ENCODE measurements at regions not wholly inside any gene's neighbourhood (a gene's known extent, or its start where the extent isn't known, plus 50 kb on each side); places are given as distances from the start of the nearest gene placed in this dataset.

GRCh38 chr12:107491856-107492255 is 193.7 kb upstream of the PWP1 start:
- Histone ChIP-seq H3K4me1 (ENCODE audit: control insufficient read depth, insufficient read depth, low read length) (no peaks in the 10 kb centered on the region), H3K27ac (ENCODE audit: low read length) (no peak overlapping the region), H3K27me3 (ENCODE audit: control insufficient read depth in 1 of 2, insufficient read depth in 2 of 2, low read length in 2 of 2) (peaks cover 0 to 3% of the 10 kb centered on the region in 2 donors), H3K4me3 (ENCODE audit: low read length in 2 of 2) (no peak overlapping the region), H3K9ac (ENCODE audit: low read length in 2 of 2) (no peak overlapping the region), H3K36me3 (ENCODE audit: control insufficient read depth in 2 of 2, insufficient read depth in 2 of 2, low read length in 2 of 2) (no peaks in the 10 kb centered on the region), H3K9me3 (ENCODE audit: control insufficient read depth in 2 of 2, low read length in 2 of 2) (no peaks in the 10 kb centered on the region)

DNA sequence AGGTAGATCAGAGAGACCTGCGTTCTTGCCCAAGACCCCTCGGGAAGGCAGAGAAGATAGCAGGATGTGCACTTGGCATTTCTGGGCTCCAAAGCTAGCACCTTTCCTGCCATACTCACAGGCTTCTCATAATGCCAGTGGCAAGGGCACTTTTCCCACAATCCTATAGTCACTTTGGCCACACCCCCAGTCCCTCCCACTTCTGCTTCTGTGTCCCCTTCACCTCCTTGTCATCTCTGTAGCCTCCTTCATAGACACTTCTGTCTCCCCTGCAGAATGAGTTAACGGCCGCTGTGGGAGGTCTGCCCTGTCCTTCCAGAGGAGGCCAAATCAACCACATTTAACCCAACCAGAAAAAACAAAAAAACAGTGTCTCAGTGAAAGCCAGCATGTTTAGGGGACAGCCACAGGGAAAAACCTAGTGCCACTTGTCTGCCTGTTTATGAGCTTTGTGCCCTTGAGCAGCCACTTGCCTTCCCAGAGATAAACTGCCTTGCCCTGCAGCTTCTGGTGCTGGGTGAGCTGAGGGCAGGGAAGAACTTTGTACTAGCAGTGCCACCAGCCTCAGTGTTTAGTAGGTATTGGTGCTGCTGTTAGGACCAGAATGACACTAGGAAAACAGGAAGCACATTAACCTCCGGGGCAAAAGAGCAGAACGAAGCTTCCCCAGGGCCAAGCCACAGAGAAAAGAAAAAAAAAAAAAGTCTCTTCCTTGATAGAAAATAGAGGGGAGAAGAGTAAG is 193.0 kb upstream of the PWP1 start:
- H3K9ac ChIP-seq (ENCODE audit: low read length in 2 of 2), result no peak overlapping the region
- peaks cover 2 to 7% of the 10 kb centered on the region in 2 donors for H3K27me3 ChIP-seq (ENCODE audit: control insufficient read depth in 1 of 2, insufficient read depth in 2 of 2, low read length in 2 of 2)
- no peaks in the 10 kb centered on the region for H3K36me3 ChIP-seq (ENCODE audit: control insufficient read depth in 2 of 2, insufficient read depth in 2 of 2, low read length in 2 of 2)
- no peaks in the 10 kb centered on the region for H3K4me1 ChIP-seq (ENCODE audit: control insufficient read depth, insufficient read depth, low read length)
- H3K27ac ChIP-seq (ENCODE audit: low read length), result no peak overlapping the region
- H3K4me3 ChIP-seq (ENCODE audit: low read length in 2 of 2), result no peak overlapping the region
- H3K9me3 ChIP-seq (ENCODE audit: control insufficient read depth in 2 of 2, low read length in 2 of 2), result peaks cover under 1 to 4% of the 10 kb centered on the region in 2 donors

DNA sequence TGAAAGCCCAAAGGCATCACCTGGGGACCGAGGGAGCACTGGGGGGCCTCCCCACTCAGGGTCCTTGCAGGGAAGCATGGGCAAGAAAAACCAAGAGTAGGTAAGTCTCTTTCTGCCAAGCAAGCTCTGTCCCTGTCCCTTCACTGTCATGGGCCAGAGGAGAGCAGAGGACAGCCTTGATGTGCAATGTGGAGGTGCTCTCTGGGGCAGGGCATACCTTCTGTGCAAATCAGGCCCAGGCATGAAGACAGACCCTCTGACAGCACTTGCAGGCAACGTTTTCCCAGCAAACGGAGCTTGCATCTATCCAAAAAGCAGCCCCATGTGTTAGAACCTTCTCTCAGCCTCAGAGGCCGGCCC is 192.5 kb upstream of the PWP1 start:
- no peaks in the 10 kb centered on the region for H3K4me1 ChIP-seq (ENCODE audit: control insufficient read depth, insufficient read depth, low read length)
- peaks cover 2 to 8% of the 10 kb centered on the region in 2 donors for H3K27me3 ChIP-seq (ENCODE audit: control insufficient read depth in 1 of 2, insufficient read depth in 2 of 2, low read length in 2 of 2)
- no peak overlapping the region for H3K9ac ChIP-seq (ENCODE audit: low read length in 2 of 2)
- no peak overlapping the region for H3K27ac ChIP-seq (ENCODE audit: low read length)
- H3K4me3 ChIP-seq (ENCODE audit: low read length in 2 of 2), result no peak overlapping the region
- H3K9me3 ChIP-seq (ENCODE audit: control insufficient read depth in 2 of 2, low read length in 2 of 2), result peaks cover 2 to 4% of the 10 kb centered on the region in 2 donors
- H3K36me3 ChIP-seq (ENCODE audit: control insufficient read depth in 2 of 2, insufficient read depth in 2 of 2, low read length in 2 of 2), result no peaks in the 10 kb centered on the region

- Histone ChIP-seq H3K4me3 (ENCODE audit: low read length in 2 of 2) (no peak overlapping the region), H3K27ac (ENCODE audit: low read length) (no peak overlapping the region), H3K27me3 (ENCODE audit: control insufficient read depth in 1 of 2, insufficient read depth in 2 of 2, low read length in 2 of 2) (peaks cover 2 to 8% of the 10 kb centered on the region in 2 donors), H3K9ac (ENCODE audit: low read length in 2 of 2) (no peak overlapping the region), H3K9me3 (ENCODE audit: control insufficient read depth in 2 of 2, low read length in 2 of 2) (peaks cover 2 to 4% of the 10 kb centered on the region in 2 donors), H3K36me3 (ENCODE audit: control insufficient read depth in 2 of 2, insufficient read depth in 2 of 2, low read length in 2 of 2) (no peaks in the 10 kb centered on the region), H3K4me1 (ENCODE audit: control insufficient read depth, insufficient read depth, low read length) (no peaks in the 10 kb centered on the region)
These were observed 191.9 kb upstream of the PWP1 start for GRCh38 chr12:107493666-107494065.

GRCh38 chr12:107494331-107494730 is 191.3 kb upstream of the PWP1 start:
- H3K9me3 ChIP-seq (ENCODE audit: control insufficient read depth in 2 of 2, low read length in 2 of 2), result peaks cover 2 to 4% of the 10 kb centered on the region in 2 donors
- peaks cover 2 to 8% of the 10 kb centered on the region in 2 donors for H3K27me3 ChIP-seq (ENCODE audit: control insufficient read depth in 1 of 2, insufficient read depth in 2 of 2, low read length in 2 of 2)
- H3K4me1 ChIP-seq (ENCODE audit: control insufficient read depth, insufficient read depth, low read length), result no peaks in the 10 kb centered on the region
- no peak overlapping the region for H3K27ac ChIP-seq (ENCODE audit: low read length)
- no peaks in the 10 kb centered on the region for H3K36me3 ChIP-seq (ENCODE audit: control insufficient read depth in 2 of 2, insufficient read depth in 2 of 2, low read length in 2 of 2)
- no peak overlapping the region for H3K4me3 ChIP-seq (ENCODE audit: low read length in 2 of 2)
- H3K9ac ChIP-seq (ENCODE audit: low read length in 2 of 2), result no peak overlapping the region

DNA sequence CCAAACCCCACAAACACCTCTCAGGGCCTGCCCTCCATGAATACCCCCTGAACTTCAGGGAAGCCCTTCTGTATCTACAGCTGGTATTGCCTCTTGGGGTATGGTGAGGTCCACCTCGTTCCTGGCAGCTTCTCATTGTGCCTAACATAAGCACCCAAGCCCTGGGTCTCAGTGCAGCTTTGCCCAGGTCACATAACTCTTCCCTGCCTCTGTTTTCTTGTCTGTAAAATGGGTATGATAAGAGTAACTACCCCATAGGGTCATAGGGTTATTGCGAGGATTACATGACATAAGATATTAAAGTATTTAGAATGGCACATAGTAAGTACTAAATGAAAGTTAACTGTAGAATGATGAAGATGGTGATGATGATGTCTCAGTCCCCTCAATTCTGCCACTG is 190.0 kb upstream of the PWP1 start:
- Histone ChIP-seq H3K27ac (ENCODE audit: low read length) (no peak overlapping the region), H3K9ac (ENCODE audit: low read length in 2 of 2) (no peak overlapping the region), H3K36me3 (ENCODE audit: control insufficient read depth in 2 of 2, insufficient read depth in 2 of 2, low read length in 2 of 2) (no peaks in the 10 kb centered on the region), H3K27me3 (ENCODE audit: control insufficient read depth in 1 of 2, insufficient read depth in 2 of 2, low read length in 2 of 2) (peaks cover 2 to 8% of the 10 kb centered on the region in 2 donors), H3K4me1 (ENCODE audit: control insufficient read depth, insufficient read depth, low read length) (no peaks in the 10 kb centered on the region), H3K9me3 (ENCODE audit: control insufficient read depth in 2 of 2, low read length in 2 of 2) (peaks cover 2 to 4% of the 10 kb centered on the region in 2 donors), H3K4me3 (ENCODE audit: low read length in 2 of 2) (no peak overlapping the region)

DNA sequence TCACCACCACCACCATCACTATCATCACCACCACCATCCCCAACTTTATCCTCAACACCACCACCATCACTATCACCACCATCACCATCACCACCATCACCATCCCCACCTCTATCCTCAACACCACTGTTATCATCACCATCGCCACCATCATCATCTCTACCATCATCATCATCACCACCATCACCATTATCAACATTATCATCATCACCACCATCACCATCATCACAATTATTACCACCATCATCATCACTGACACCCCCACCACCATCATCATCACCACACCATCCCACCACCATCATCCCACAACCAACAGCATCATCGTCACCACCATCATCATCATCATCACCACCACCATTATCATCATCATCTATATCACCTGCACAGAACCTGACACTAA is 188.4 kb upstream of the PWP1 start:
- H3K9ac ChIP-seq (ENCODE audit: low read length in 2 of 2), result no peak overlapping the region
- no peaks in the 10 kb centered on the region for H3K36me3 ChIP-seq (ENCODE audit: control insufficient read depth in 2 of 2, insufficient read depth in 2 of 2, low read length in 2 of 2)
- peaks cover 2 to 8% of the 10 kb centered on the region in 2 donors for H3K27me3 ChIP-seq (ENCODE audit: control insufficient read depth in 1 of 2, insufficient read depth in 2 of 2, low read length in 2 of 2)
- H3K4me1 ChIP-seq (ENCODE audit: control insufficient read depth, insufficient read depth, low read length), result no peaks in the 10 kb centered on the region
- H3K9me3 ChIP-seq (ENCODE audit: control insufficient read depth in 2 of 2, low read length in 2 of 2), result peaks cover 2 to 4% of the 10 kb centered on the region in 2 donors
- no peak overlapping the region for H3K27ac ChIP-seq (ENCODE audit: low read length)
- H3K4me3 ChIP-seq (ENCODE audit: low read length in 2 of 2), result no peak overlapping the region

GRCh38 chr12:107500307-107500706 is 185.3 kb upstream of the PWP1 start:
- no peak overlapping the region for H3K9ac ChIP-seq (ENCODE audit: low read length in 2 of 2)

DNA sequence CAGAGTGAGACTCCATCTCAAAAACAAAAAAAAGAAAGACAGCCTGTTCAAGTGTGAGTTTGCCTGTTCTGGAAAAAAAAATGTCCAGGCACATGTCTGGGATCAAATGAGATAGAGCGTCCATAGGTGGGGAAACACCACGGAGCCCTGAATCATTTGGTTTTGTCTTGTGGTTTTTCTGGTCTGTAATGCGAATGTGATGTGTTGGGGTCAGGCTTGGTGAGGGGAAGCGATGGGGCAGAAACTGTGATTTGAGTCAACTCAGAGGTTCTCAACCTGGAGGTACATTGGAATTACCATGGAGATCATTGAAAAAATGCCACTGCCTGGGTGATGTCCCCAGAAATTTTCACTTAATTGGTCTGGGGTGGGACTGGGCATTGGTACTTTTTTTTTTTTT is 183.9 kb upstream of the PWP1 start:
- Histone ChIP-seq H3K9me3 (ENCODE audit: control insufficient read depth in 2 of 2, low read length in 2 of 2) (peaks cover 2 to 4% of the 10 kb centered on the region in 2 donors), H3K9ac (ENCODE audit: low read length in 2 of 2) (no peak overlapping the region), H3K36me3 (ENCODE audit: control insufficient read depth in 2 of 2, insufficient read depth in 2 of 2, low read length in 2 of 2) (no peaks in the 10 kb centered on the region), H3K27ac (ENCODE audit: low read length) (no peak overlapping the region), H3K4me1 (ENCODE audit: control insufficient read depth, insufficient read depth, low read length) (no peaks in the 10 kb centered on the region), H3K4me3 (ENCODE audit: low read length in 2 of 2) (no peak overlapping the region), H3K27me3 (ENCODE audit: control insufficient read depth in 1 of 2, insufficient read depth in 2 of 2, low read length in 2 of 2) (peaks cover 2 to 5% of the 10 kb centered on the region in 2 donors)

More at GRCh38 chr12:107500307-107500706, 185.3 kb upstream of the PWP1 start:
- H3K36me3 ChIP-seq (ENCODE audit: control insufficient read depth in 2 of 2, insufficient read depth in 2 of 2, low read length in 2 of 2), result no peaks in the 10 kb centered on the region
- H3K4me1 ChIP-seq (ENCODE audit: control insufficient read depth, insufficient read depth, low read length), result no peaks in the 10 kb centered on the region
- no peak overlapping the region for H3K4me3 ChIP-seq (ENCODE audit: low read length in 2 of 2)
- peaks cover 2 to 4% of the 10 kb centered on the region in 2 donors for H3K9me3 ChIP-seq (ENCODE audit: control insufficient read depth in 2 of 2, low read length in 2 of 2)
- no peak overlapping the region for H3K27ac ChIP-seq (ENCODE audit: low read length)
- H3K27me3 ChIP-seq (ENCODE audit: control insufficient read depth in 1 of 2, insufficient read depth in 2 of 2, low read length in 2 of 2), result peaks cover 2 to 8% of the 10 kb centered on the region in 2 donors

DNA sequence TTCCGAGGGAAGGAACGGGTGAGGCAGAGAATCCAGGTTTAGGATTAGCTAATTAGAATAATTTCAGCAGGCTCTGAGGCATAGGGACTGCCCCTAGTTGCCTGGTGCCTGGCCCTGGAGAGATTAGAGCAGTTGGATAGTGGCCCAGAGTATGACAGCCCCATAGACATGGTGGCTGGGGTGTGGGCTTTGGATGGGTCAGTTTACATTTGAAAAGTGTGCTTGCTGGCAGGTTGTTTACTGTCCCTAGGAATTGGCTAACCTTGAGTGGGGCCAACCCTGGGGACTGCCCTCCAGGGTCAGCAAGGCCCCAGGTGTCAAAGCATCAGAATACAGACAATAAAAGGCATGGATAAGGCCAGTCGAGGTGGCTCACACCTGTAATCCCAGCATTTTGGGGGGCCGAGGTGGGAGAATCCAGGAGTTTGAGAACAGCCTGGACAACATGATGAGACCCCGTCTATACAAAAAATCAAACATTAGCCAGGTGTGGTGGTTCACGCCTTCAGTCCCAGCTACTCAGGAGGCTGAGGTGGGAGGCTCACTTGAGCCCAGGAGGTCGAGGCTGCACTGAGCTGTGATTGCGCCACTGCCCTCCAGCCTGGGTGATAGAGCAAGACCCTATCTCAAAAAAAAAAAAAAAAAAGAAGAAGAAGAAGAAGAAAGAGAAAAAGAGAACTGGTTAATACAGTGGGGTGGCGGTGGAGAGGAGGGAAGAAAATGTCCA is 182.3 kb upstream of the PWP1 start:
- Histone ChIP-seq H3K9me3 (ENCODE audit: control insufficient read depth in 2 of 2, low read length in 2 of 2) (no peaks in the 10 kb centered on the region), H3K4me3 (ENCODE audit: low read length in 2 of 2) (no peak overlapping the region), H3K9ac (ENCODE audit: low read length in 2 of 2) (no peak overlapping the region), H3K27me3 (ENCODE audit: control insufficient read depth in 1 of 2, insufficient read depth in 2 of 2, low read length in 2 of 2) (no peaks in the 10 kb centered on the region), H3K27ac (ENCODE audit: low read length) (no peak overlapping the region), H3K4me1 (ENCODE audit: control insufficient read depth, insufficient read depth, low read length) (no peaks in the 10 kb centered on the region), H3K36me3 (ENCODE audit: control insufficient read depth in 2 of 2, insufficient read depth in 2 of 2, low read length in 2 of 2) (no peaks in the 10 kb centered on the region)
